GM18870 (cell line): ENCODE measurements at regions not wholly inside any gene's neighbourhood (a gene's known extent, or its start where the extent isn't known, plus 50 kb on each side); places are given as distances from the start of the nearest gene placed in this dataset.
"Not testable (repeated sequence)": the region's sequence is repeated elsewhere in the genome, so short reads cannot be mapped to it uniquely, and the experiment has no call there.

Experiments
- ATAC-seq: cut with Tn5 transposase; IDR thresholded peaks from one replicate; pipeline ENCODE4 v1.9.1; 2021; ENCODE audit warnings: moderate library complexity; ENCODE audit not compliant: unreplicated experiment

- ATAC-seq = no peak
Measured at GRCh38 chr2:4029081-4029480, 325.7 kb downstream of the DCDC2C start.

DNA sequence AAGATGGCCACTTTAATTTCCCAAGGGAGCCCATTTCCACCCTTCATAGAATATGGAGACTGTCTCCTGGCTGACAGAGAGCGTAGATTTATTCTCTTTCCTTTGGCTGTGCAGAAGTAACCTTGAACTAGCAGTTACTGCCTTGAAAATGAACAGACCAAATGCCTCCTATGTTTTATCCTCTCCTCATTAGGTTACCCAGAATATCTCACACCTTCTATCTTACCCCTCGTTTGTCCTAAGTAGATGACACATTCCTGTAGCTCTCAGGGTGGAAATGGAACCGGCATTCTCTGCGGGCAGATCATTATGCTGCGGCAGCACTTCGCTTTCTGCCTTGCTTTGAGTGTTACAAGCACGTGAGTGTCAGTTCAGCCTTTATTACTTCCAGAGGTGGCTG is 336.5 kb downstream of the DCDC2C start:
- no peak for ATAC-seq

GRCh38 chr2:4047961-4048891 is 344.9 kb downstream of the DCDC2C start:
- peak; percentile 85 for ATAC-seq

- no peak for ATAC-seq
Measured at GRCh38 chr2:4049463-4049862, 346.1 kb downstream of the DCDC2C start.

GRCh38 chr2:4053769-4054493 is 350.6 kb downstream of the DCDC2C start:
- no peak for ATAC-seq

DNA sequence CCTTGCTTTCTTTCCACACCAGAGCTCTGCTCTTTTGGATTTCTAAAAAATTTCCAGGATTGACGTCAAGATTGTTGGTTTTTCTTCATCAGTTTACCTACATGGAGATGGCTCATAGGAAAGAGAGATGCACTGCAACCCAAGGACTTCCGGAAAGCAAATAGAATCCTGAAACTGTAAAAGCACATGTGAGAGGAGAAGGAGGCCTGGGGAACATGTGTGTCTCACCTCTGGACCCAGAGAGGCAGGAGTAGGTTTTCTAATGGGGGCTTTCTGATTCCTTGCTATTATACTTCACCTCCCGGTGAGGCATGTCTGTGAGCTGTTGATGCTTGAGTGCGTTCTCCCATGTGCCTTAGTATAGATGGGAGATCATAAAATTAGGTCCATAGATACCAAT is 362.8 kb downstream of the DCDC2C start:
- ATAC-seq = no peak

DNA sequence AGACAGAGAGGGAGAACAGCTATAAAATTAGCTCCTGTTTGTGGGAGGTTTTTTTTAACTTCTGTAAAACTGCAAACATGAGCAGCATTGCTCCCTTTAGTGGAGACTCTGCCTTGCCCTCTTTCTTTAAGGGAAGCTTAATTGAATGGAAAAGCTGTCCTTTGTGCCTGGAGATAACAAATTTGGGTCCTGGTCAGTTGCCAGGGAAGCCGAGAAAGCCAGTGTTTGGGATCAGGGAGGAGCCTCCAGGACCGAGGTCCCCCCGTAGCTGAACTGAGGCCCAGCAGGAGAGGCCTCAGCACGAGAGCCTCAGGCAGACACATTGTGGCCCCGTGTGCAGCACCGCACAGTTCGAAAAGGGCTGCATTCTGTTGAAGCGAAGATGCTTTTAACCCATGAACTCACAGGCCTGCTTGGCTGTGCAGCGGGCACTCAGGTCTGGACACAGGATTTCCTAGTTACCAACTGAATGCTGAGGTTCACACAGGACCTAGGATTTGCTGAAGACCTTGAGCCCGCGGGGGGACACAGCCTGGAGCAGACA is 369.7 kb downstream of the DCDC2C start:
- ATAC-seq = no peak

- no peak for ATAC-seq
Measured at GRCh38 chr2:4077017-4077416, 373.6 kb downstream of the DCDC2C start.

DNA sequence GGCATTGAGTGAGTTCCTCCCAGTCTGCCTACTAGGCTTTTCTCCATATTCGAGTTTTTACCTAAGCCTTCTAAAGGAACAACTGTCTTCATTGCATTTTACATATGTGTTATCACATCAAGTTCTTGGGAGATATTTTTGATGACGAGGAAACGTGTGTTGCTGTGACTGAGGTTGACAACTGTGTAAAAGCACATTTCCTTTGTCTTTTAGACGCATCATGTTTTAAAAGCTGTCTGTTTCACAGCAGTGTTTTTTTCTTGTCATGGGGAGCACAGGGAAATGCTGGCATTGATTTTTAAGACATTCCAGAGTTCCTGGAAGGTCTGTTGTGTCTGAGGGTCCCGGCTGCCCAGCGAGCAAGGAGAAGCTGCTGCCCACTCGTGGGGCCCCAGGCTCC is 381.8 kb downstream of the DCDC2C start:
- ATAC-seq = no peak

DNA sequence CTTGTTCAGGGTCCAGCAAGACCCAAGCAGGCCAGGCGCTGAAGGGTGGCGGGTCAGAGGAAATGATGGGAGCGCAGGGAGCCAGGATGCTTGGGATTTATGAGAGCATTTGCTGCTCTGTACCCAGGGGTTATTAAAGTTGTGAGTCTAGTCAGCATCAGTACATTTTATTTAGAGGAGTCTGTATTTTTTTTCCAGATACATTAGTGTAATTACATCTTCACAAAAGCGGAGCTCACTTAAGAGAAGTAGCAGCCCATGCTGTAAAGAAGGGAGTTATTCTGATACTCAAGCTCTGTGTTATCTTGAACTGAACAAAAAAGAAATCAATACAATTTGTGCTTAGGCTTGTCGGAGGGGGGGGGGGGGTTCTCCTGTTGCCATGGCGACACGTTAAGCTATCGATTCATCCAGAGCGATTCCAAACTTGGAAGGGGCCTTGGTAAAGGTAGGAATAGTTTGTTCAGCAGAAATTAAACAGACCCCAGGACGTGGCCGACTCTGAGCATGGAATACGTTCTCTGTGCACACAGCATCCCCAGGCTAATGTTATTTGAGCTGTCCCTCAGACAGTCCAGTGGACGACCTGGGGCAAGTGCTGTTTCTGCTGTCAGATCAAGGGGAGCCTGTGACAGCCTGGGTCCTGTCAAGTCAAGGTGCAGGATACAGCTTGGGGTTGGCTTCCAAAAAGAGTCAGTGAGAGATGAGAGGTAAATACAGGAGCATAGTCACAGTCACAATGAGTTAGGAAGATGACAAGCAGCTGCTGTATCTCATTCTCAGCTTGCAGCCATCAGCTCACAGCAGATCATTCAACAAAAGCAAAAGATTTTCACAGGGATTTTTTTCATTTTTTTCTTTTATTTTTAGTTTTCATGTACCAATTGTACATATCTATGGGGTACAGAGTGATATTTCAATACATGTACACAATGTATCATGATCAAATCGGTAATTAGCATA is 387.6 kb downstream of the DCDC2C start:
- no peak for ATAC-seq

GRCh38 chr2:4091869-4092268 is 388.5 kb downstream of the DCDC2C start:
- ATAC-seq = no peak

DNA sequence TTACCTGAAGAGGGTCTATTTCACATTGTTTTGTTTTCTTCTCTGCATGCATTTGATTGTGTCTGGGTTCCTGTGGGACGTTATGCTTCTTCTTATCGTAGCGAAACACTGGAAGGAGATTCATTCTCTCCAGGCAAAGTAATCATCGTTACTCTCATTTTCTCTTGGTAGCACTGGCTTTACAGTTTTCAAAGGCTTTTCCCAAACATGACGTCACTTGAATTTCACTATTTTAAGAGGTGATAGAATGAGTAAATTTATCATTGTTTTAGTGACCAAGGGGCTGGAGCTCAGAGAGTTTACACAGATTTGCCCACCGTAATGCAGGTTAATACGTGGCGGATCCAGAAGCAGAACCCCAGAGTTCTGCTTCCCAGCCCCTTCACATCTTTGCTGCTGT is 391.4 kb downstream of the DCDC2C start:
- no peak for ATAC-seq

DNA sequence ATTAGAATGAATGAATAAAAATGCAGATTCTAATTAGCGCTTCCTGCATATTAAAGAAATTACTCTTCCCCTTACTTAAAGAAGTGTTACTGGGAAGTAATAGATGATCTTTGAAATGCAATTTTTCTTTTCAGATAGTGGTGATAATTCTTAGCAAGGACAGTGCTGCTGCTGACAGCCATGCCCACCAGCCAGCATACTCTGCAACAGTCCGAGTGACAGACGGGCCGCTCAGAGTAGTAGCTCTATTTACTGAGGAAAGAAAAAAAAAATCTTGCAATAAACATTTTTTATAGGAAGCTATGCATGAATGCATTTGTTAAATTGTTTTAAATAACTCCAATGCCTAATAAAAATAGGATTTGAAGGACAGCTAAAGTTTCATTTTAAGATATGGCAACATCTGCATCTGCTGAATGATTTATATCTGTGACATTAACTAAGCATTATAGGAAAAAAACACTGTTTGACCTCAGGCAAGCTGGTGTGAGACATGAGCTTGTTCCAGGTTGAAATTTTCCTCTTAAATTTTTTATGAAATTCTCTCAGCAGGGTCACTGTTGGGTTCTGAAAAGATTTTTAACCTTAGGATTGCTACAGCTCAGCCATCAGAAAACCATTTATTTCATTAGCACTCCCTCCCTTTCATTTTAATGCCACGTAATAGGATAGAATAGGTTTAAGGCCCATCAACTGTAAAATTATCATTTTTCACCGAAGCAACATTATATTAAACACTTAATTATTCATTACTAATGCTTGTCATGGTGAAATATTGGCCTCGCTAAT is 393.8 kb downstream of the DCDC2C start:
- ATAC-seq = no peak

GRCh38 chr2:4098137-4098536 is 394.8 kb downstream of the DCDC2C start:
- ATAC-seq = no peak

DNA sequence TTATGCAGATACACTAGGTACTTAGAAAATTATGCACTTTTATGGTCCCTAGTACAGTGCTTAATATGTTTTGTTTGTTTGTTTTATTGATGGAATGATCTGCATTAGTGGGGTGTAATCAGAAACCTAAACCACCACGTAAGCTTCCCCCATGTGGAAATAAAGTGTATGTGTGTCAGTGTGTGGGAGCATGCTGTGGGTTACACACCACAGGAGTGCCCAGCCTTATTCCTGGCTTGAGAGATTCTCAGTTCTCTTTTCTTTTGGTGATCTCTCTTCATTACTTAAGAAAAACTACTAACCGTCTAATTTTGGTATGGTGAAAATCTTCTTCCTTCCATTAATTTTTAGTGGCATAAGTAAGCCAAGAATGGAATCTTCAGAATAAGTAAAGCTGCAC is 398.6 kb downstream of the DCDC2C start:
- ATAC-seq = no peak

- no peak for ATAC-seq
Measured at GRCh38 chr2:4107179-4107578, 403.8 kb downstream of the DCDC2C start.

DNA sequence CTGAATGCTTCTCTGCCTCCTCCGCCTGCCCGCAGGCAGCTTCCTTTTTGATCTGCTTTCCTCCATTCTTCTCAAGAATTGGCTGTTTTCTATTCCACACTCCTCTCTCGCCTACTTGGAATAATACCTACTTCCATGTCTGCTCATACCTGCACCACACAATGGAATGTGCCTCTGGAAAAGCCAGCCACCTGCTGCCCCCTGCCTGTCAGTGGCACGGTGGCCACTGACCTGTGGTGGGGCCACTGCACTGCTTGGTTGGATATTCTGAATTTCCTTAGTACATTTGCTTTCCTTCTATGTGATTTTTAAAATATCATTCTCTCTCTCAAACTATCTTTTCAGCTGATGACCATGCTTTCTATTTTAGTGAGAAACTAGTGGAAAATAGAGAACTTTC is 406.9 kb downstream of the DCDC2C start:
- no peak for ATAC-seq

- ATAC-seq = not testable (repeated sequence)
Measured at GRCh38 chr2:4115435-4115834, 412.1 kb downstream of the DCDC2C start.

- ATAC-seq = no peak
Measured at GRCh38 chr2:4122726-4123125, 419.4 kb downstream of the DCDC2C start.

DNA sequence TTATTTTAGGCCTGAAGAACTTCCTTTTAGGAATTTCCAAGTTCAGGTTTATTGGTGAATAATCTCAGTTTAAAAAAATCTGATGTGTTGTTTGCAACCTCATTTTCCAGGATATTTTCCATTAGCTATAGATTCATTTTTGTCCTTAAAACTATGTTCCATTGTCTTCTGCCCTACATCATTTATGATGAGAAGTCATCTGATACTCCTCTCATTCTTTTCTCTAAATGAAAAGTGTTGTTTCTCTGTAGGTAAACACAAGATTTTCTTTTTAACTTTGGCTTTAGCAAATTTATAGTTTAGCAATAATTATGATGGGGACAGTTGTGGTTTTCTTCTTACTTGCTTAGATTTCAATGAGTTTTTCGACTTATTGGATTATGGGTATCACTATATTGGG is 427.3 kb downstream of the DCDC2C start:
- ATAC-seq = no peak
